ENCODE measurements at regions not wholly inside any gene's neighbourhood (a gene's known extent, or its start where the extent isn't known, plus 50 kb on each side); places are given as distances from the start of the nearest gene placed in this dataset.

DNA sequence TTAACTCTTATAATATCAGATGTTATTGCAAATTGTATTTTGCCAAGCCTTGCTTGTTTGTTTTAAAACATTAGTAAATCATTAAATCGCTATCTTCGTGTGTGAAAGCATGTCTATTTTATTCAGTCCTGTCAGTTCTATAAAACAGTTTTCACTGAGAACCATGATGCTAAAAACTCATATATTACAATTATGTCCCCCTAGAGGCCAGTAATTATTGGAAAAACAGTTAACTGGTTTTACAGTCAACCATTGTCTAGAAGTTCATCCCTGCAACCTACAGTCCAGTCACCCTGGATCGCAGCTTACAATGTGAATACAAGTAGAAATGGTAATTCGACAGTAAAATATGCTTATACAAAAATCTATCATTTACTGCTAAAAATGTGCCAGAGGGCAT, 311.5 kb upstream of the ROBO2 start:
- Histone ChIP-seq H3K27me3 (no peaks in the 10 kb centered on the region), H3K4me3 (no peak overlapping the region), H3K36me3 (no peaks in the 10 kb centered on the region), H3K27ac (replicated peaks in 1 of 4) (no peak overlapping the region), H3K4me1 (no peaks in the 10 kb centered on the region), H3K9me3 (no peaks in the 10 kb centered on the region)
- no peak for TF ChIP-seq POLR2A (IDR thresholded peaks at IDR 0.05; ENCODE audit: low read depth)
- no peak for TF ChIP-seq POLR2AphosphoS5 (IDR thresholded peaks at IDR 0.05)
- TF ChIP-seq EP300 (IDR thresholded peaks at IDR 0.05): no peak
- TF ChIP-seq, protein P1, sequence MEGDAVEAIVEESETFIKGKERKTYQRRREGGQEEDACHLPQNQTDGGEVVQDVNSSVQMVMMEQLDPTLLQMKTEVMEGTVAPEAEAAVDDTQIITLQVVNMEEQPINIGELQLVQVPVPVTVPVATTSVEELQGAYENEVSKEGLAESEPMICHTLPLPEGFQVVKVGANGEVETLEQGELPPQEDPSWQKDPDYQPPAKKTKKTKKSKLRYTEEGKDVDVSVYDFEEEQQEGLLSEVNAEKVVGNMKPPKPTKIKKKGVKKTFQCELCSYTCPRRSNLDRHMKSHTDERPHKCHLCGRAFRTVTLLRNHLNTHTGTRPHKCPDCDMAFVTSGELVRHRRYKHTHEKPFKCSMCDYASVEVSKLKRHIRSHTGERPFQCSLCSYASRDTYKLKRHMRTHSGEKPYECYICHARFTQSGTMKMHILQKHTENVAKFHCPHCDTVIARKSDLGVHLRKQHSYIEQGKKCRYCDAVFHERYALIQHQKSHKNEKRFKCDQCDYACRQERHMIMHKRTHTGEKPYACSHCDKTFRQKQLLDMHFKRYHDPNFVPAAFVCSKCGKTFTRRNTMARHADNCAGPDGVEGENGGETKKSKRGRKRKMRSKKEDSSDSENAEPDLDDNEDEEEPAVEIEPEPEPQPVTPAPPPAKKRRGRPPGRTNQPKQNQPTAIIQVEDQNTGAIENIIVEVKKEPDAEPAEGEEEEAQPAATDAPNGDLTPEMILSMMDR (IDR thresholded peaks at IDR 0.05): no peak
- 91% methylated on average over 4 of the region's 4 CpGs for WGBS
- DNase-seq (ENCODE audit: extremely low spot score): no peak
- intact Hi-C loops (cut with DNase I): no loop called here

DNA sequence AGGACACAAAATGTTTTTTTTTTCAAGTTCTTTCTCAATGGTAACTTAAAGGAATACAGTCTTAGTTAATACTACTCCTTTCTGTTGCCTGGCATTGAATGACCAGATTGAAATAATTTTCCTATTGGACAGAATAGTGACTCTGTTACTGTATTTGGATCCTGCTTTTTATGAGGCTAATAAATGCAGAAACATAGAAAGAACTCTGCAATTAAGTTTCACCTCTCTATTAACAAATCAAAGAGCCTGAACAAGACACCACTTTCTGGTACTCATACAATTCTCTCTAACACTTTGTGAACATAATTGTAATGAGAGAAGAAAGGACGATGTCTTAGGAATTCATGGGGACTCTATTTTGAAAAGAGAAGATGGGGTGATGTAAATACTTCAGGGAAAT, 308.4 kb upstream of the ROBO2 start:
- TF ChIP-seq, protein P1 (IDR thresholded peaks at IDR 0.05): no peak
- TF ChIP-seq POLR2AphosphoS5 (IDR thresholded peaks at IDR 0.05): no peak
- no peak for TF ChIP-seq POLR2A (IDR thresholded peaks at IDR 0.05; ENCODE audit: low read depth)
- TF ChIP-seq EP300 (IDR thresholded peaks at IDR 0.05): no peak
- WGBS: 78% methylated on average over 1 of the region's 1 CpG
- intact Hi-C loops (cut with DNase I): no loop called here
- Histone ChIP-seq H3K4me3 (no peak overlapping the region), H3K27ac (replicated peaks in 1 of 4) (no peak overlapping the region), H3K27me3 (no peaks in the 10 kb centered on the region), H3K9me3 (no peaks in the 10 kb centered on the region), H3K36me3 (no peaks in the 10 kb centered on the region), H3K4me1 (no peaks in the 10 kb centered on the region)
- DNase-seq (ENCODE audit: extremely low spot score): no peak

DNA sequence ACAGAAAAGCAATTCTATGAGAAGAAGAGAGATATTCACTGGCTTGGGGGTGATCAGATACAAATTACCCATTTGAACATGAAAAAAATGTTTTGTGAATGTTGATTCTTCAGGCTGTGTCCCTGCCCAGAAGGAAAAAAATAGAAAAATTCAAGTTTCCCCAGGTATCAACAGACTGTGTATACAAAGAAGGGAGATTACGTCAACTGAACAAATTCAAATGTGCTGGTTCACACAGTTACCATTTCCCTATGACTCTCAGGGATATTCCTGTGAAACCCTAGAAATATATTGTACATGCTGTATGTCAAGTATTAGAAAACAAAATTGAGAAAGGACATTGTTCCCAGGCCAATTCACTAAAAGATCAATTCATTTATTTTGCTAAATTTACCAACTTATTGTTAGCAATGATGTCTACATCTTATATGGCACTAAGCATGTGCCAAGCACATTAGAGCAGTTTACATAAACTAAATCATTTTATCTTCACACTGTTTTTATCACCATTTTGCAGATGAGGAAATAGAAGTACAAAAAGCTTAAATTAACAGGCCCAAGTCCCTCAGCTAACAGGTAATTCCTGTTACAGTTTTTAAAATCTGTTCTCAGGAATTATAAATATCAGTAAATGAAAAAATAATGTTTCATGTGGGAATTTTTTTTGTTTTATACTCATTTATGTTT, 306.7 kb upstream of the ROBO2 start:
- WGBS: 87% methylated on average over 1 of the region's 1 CpG
- Histone ChIP-seq H3K27ac (replicated peaks in 1 of 4) (no peak overlapping the region), H3K36me3 (no peaks in the 10 kb centered on the region), H3K4me1 (no peaks in the 10 kb centered on the region), H3K4me3 (no peak overlapping the region), H3K27me3 (no peaks in the 10 kb centered on the region), H3K9me3 (no peaks in the 10 kb centered on the region)
- no peak for DNase-seq (ENCODE audit: extremely low spot score)
- TF ChIP-seq POLR2AphosphoS5 (IDR thresholded peaks at IDR 0.05) (no peak), POLR2A (IDR thresholded peaks at IDR 0.05; ENCODE audit: low read depth) (no peak), EP300 (IDR thresholded peaks at IDR 0.05) (no peak)
- TF ChIP-seq, protein P1 (IDR thresholded peaks at IDR 0.05): no peak
- intact Hi-C loops (cut with DNase I): no loop called here

DNA sequence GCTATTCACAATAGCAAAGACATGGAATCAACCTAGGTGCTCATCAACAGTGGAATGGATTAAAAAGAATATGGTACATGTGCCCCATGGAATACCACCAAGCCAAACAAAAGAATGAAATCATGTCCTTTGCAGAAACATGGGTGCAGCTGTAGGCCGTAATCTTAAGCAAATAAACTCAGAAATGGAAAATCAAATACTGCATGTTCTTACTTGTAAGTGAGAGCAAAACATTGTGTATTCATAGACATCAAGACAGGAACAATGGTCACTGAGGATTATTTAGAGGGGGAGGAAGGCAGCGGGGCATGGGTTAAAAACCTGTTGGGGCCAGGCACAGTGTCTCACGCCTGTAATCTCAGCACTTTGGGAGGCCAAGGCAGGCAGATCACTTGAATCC, 304.7 kb upstream of the ROBO2 start:
- TF ChIP-seq EP300 (IDR thresholded peaks at IDR 0.05) (no peak), POLR2AphosphoS5 (IDR thresholded peaks at IDR 0.05) (no peak), POLR2A (IDR thresholded peaks at IDR 0.05; ENCODE audit: low read depth) (no peak)
- TF ChIP-seq, protein P1 (IDR thresholded peaks at IDR 0.05): no peak
- H3K36me3 ChIP-seq: no peaks in the 10 kb centered on the region
- intact Hi-C loops (cut with DNase I): no loop called here
- H3K27me3 ChIP-seq: no peaks in the 10 kb centered on the region
- WGBS: 75% methylated on average over 3 of the region's 3 CpGs
- no peaks in the 10 kb centered on the region for H3K9me3 ChIP-seq
- H3K4me1 ChIP-seq: no peaks in the 10 kb centered on the region
- H3K4me3 ChIP-seq: no peak overlapping the region
- no peak overlapping the region for H3K27ac ChIP-seq (replicated peaks in 1 of 4)
- DNase-seq (ENCODE audit: extremely low spot score): no peak

DNA sequence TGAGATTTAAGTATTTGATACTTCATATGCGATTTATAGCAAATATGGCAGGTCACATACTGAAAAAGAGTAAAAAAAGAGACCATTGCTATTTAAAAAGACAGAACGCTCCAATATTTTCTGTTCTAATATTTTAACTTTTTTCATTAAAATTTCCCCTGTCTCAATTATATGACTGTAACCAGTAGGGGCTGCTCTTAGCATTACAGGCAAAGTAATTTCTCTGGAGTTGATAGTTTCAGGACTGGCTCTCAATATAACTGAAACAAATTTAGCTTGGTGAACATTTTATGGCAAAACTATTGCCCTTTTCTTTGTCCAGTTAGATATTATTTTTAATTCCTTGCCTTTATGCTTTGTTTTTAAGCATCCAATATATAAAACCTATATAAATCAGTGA, 286.3 kb upstream of the ROBO2 start:
- Histone ChIP-seq H3K27ac (replicated peaks in 1 of 4) (no peak overlapping the region), H3K4me3 (no peak overlapping the region), H3K27me3 (no peaks in the 10 kb centered on the region), H3K9me3 (no peaks in the 10 kb centered on the region), H3K4me1 (no peaks in the 10 kb centered on the region), H3K36me3 (no peaks in the 10 kb centered on the region)
- DNase-seq (ENCODE audit: extremely low spot score): no peak
- TF ChIP-seq EP300 (IDR thresholded peaks at IDR 0.05) (no peak), POLR2A (IDR thresholded peaks at IDR 0.05; ENCODE audit: low read depth) (no peak), POLR2AphosphoS5 (IDR thresholded peaks at IDR 0.05) (no peak)
- TF ChIP-seq, protein P1 (IDR thresholded peaks at IDR 0.05): no peak
- intact Hi-C loops (cut with DNase I): no loop called here
- 51% methylated on average over 2 of the region's 2 CpGs for WGBS

Measured in esophagus muscularis mucosa (tissue), 4 donors.